A549 (cell line): ENCODE measurements at regions not wholly inside any gene's neighbourhood (a gene's known extent, or its start where the extent isn't known, plus 50 kb on each side); places are given as distances from the start of the nearest gene placed in this dataset.
A peak's percentile ranks its signal among the peaks of the same experiment; 100 is the strongest.

Experiments used
- ATAC-seq, 2 experiments: fragments of 200-7000 bp in 1 of 2; fragments of >200 bp in 1 of 2; cut with Nextera tagmentation in 1 of 2; cut with Tn5 transposase in 1 of 2; 3 replicates each; pipeline versions ENCODE4 v1.8.0 to v1.9.1; 2018 to 2020; ENCODE audit warnings: mild to moderate bottlenecking in 1 of 2, moderate library complexity in 1 of 2
- CTCF ChIA-PET: fragments of 300-600 bp; sonication (Branson Sonifier 250); formaldehyde crosslinking; extraction: SDS; loops from one replicate; lab custom pipeline; 2021; ENCODE audit warnings: antibody characterized with exemption, inconsistent platforms; lab: Yijun Ruan, JAX
- POLR2A ChIA-PET: fragments of 350-600 bp; formaldehyde crosslinking; extraction: SDS; loops from one replicate; lab custom pipeline; 2021; ENCODE audit warnings: antibody characterized with exemption, inconsistent platforms; lab: Yijun Ruan, JAX
- DNase-seq, 2 experiments: peaks; one replicate each; pipeline versions ENCODE4 v3.0.0 to v3.0.0-alpha.2; 2011 to 2016; ENCODE audit warnings: low read depth in 1 of 2, low spot score in 1 of 2
- FAIRE-seq: peaks from 2 replicates; lab custom pipeline; 2011; peaks lifted over from hg19 to GRCh38; lab: Jason Lieb, UNC
- H3K27ac ChIP-seq, 2 experiments: fragments of >200 bp; sonication (Bioruptor Twin); formaldehyde crosslinking; 3 replicates each; pipeline ENCODE4 v1.5.1; 2016 to 2017
- H3K4me1 ChIP-seq: fragments of >200 bp; sonication (Bioruptor Twin); formaldehyde crosslinking; 3 replicates; pipeline ENCODE4 v1.6.1; 2016
- H3K4me2 ChIP-seq: fragments of >200 bp; sonication (Bioruptor Twin); formaldehyde crosslinking; 3 replicates; pipeline ENCODE4 v1.6.1; 2016
- H3K4me3 ChIP-seq: fragments of >200 bp; sonication (Bioruptor Twin); formaldehyde crosslinking; 3 replicates; pipeline ENCODE4 v1.5.1; 2016
- H3K9me3 ChIP-seq: fragments of >200 bp; sonication (Bioruptor Twin); formaldehyde crosslinking; 3 replicates; pipeline ENCODE4 v1.6.1; 2016
- ATOH8 ChIP-seq: fragments of 250-450 bp; sonication (Bioruptor Pico); IDR thresholded peaks from 2 replicates; pipeline ENCODE4 v1.5.0; 2020; ENCODE audit warnings: low read depth, mild to moderate bottlenecking, moderate library complexity
- EHF ChIP-seq: fragments of 250-450 bp; sonication (Bioruptor Pico); IDR thresholded peaks from 2 replicates; pipeline ENCODE4 v1.5.0; 2020; ENCODE audit warnings: mild to moderate bottlenecking
- ELK1 ChIP-seq: fragments of 150-350 bp; IDR thresholded peaks from 2 replicates; pipeline ENCODE4 v1.6.1; 2014; ENCODE audit warnings: low read depth, mild to moderate bottlenecking, low read length
- HOXB13 ChIP-seq: fragments of 250-450 bp; sonication (Bioruptor Pico); IDR thresholded peaks from 2 replicates; pipeline ENCODE4 v1.5.0; 2020; ENCODE audit warnings: low read depth, mild to moderate bottlenecking, moderate library complexity
- HOXB5 ChIP-seq: fragments of 250-450 bp; sonication (Bioruptor Pico); IDR thresholded peaks from 2 replicates; pipeline ENCODE4 v1.5.0; 2020; ENCODE audit warnings: mild to moderate bottlenecking, moderate library complexity
- KDM1A ChIP-seq: fragments of 200-600 bp; sonication (generic); IDR thresholded peaks from 2 replicates; pipeline ENCODE4 v1.6.1; 2016; ENCODE audit warnings: low read depth, mild to moderate bottlenecking
- KDM5A ChIP-seq: fragments of 200-600 bp; sonication (generic); IDR thresholded peaks from 2 replicates; pipeline ENCODE4 v1.6.1; 2016; ENCODE audit warnings: antibody characterized with exemption, mild to moderate bottlenecking
- MAFK ChIP-seq: fragments of 450-650 bp; IDR thresholded peaks from 2 replicates; pipeline ENCODE4 v1.6.1; 2014; ENCODE audit not compliant: partially characterized antibody
- MAZ ChIP-seq: fragments of 150-350 bp; IDR thresholded peaks from 2 replicates; pipeline ENCODE4 v1.6.1; 2014; ENCODE audit warnings: antibody characterized with exemption, low read depth, low read length, borderline replicate concordance
- MYC ChIP-seq: IDR thresholded peaks from 2 replicates; pipeline ENCODE4 v1.6.1; 2012; ENCODE audit warnings: mild to moderate bottlenecking, inconsistent platforms, low read length, improper control_type of control experiment, borderline replicate concordance
- NFE2L2 ChIP-seq: fragments of 150-350 bp; conservative IDR thresholded peaks from 2 replicates; pipeline ENCODE4 v1.6.1; 2014; ENCODE audit warnings: low read length
- NR3C1 ChIP-seq: fragments of >200 bp; sonication (Bioruptor Twin); formaldehyde crosslinking; IDR thresholded peaks from 3 replicates; pipeline ENCODE4 v1.6.1; 2017
- PBX3 ChIP-seq: IDR thresholded peaks from 2 replicates; pipeline ENCODE4 v1.6.1; 2012
- POLR2A ChIP-seq: IDR thresholded peaks from 2 replicates; pipeline ENCODE4 v1.6.1; 2012; ENCODE audit warnings: mild to moderate bottlenecking, low read length
- RCOR1 ChIP-seq: fragments of 150-350 bp; IDR thresholded peaks from 2 replicates; pipeline ENCODE4 v1.6.1; 2014; ENCODE audit warnings: antibody characterized with exemption, low read length, low read depth
- REST ChIP-seq: fragments of 200-600 bp; sonication (generic); IDR thresholded peaks from 2 replicates; pipeline ENCODE4 v1.6.1; 2016; ENCODE audit warnings: antibody characterized with exemption, mild to moderate bottlenecking, moderate library complexity
- SMC3 ChIP-seq: fragments of >200 bp; sonication (Bioruptor Twin); formaldehyde crosslinking; IDR thresholded peaks from 3 replicates; pipeline ENCODE4 v1.6.1; 2018; ENCODE audit warnings: inconsistent platforms
- USF2 ChIP-seq: fragments of 450-650 bp; IDR thresholded peaks from 2 replicates; pipeline ENCODE4 v1.6.1; 2014; ENCODE audit warnings: antibody characterized with exemption
- ZNF302 ChIP-seq: fragments of 250-450 bp; sonication (Bioruptor Pico); IDR thresholded peaks from 2 replicates; pipeline ENCODE4 v1.9.0; 2021; ENCODE audit warnings: inconsistent platforms, mild to moderate bottlenecking, moderate library complexity
- WGBS: methylation state at CpG from one replicate; pipeline ENCODE4 v1.1.6; 2017; ENCODE audit errors: missing lambda C conversion rate; 5-methylcytosine and 5-hydroxymethylcytosine counted together

- FAIRE-seq (no peak), ATAC-seq (no peak), DNase-seq (no peak)
- H3K4me2 ChIP-seq, result no peak overlapping the region
- ChIA-PET CTCF (no interaction called here), POLR2A (no interaction called here)
- no peak overlapping the region for H3K27ac ChIP-seq
- H3K4me1 ChIP-seq, result no peaks in the 10 kb centered on the region
- 22% methylated on average over 5 of the region's 5 CpGs for WGBS
- TF ChIP-seq MAFK (peak; percentile 4), MYC (no peak)
- TF ChIP-seq, all 56 proteins: peak for 1
- Histone ChIP-seq H3K9me3 (no peaks in the 10 kb centered on the region), H3K4me3 (no peak overlapping the region)
Observed at GRCh38 chr4:64883087-64883807, 474.0 kb upstream of the TECRL start.

GRCh38 chr4:64882311-64883086 lies 473.2 kb upstream of the TECRL start:
- TF ChIP-seq RCOR1, result no peak
- TF ChIP-seq MAZ, result no peak
- TF ChIP-seq REST, result no peak
- ChIA-PET POLR2A (no interaction called here), CTCF (no interaction called here)
- ATAC-seq, result no peak
- DNase-seq, result no peak
- Histone ChIP-seq H3K9me3 (no peaks in the 10 kb centered on the region), H3K4me2 (no peak overlapping the region), H3K4me1 (no peaks in the 10 kb centered on the region), H3K4me3 (no peak overlapping the region), H3K27ac (no peak overlapping the region)
- no peak for FAIRE-seq
- 25% methylated on average over 2 of the region's 2 CpGs for WGBS

GRCh38 chr4:64880557-64880956 lies 471.3 kb upstream of the TECRL start:
- TF ChIP-seq ELK1, result no peak
- TF ChIP-seq PBX3, result no peak
- TF ChIP-seq HOXB5 (CRISPR knock-in tag), result no peak
- no peak for TF ChIP-seq MAZ
- TF ChIP-seq POLR2A, result no peak
- no peak for TF ChIP-seq SMC3
- Histone ChIP-seq H3K4me1 (no peaks in the 10 kb centered on the region), H3K27ac (no peak overlapping the region), H3K4me2 (no peak overlapping the region), H3K4me3 (no peak overlapping the region), H3K9me3 (no peaks in the 10 kb centered on the region)
- ChIA-PET POLR2A (no interaction called here), CTCF (no interaction called here)
- ATAC-seq (no peak), DNase-seq (no peak), FAIRE-seq (no peak)
- WGBS, result 76% methylated on average over 11 of the region's 12 CpGs

GRCh38 chr4:64876021-64876420 lies 466.8 kb upstream of the TECRL start:
- Histone ChIP-seq H3K4me1 (no peaks in the 10 kb centered on the region), H3K4me3 (no peak overlapping the region), H3K27ac (no peak overlapping the region), H3K9me3 (no peaks in the 10 kb centered on the region), H3K4me2 (no peak overlapping the region)
- no peak for FAIRE-seq
- no peak for ATAC-seq
- DNase-seq, result no peak
- ChIA-PET POLR2A (no interaction called here), CTCF (no interaction called here)
- 18% methylated on average over 3 of the region's 3 CpGs for WGBS
- no peak for TF ChIP-seq PBX3
- no peak for TF ChIP-seq HOXB13 (CRISPR knock-in tag)
- no peak for TF ChIP-seq ZNF302 (CRISPR knock-in tag)
- no peak for TF ChIP-seq EHF
- no peak for TF ChIP-seq USF2
- TF ChIP-seq ATOH8 (CRISPR knock-in tag), result no peak
- no peak for TF ChIP-seq KDM1A
- no peak for TF ChIP-seq NR3C1
- no peak for TF ChIP-seq NFE2L2
- no peak for TF ChIP-seq KDM5A
- no peak for TF ChIP-seq SMC3
